Thyroid gland (tissue), 4 donors: ENCODE measurements at regions not wholly inside any gene's neighbourhood (a gene's known extent, or its start where the extent isn't known, plus 50 kb on each side); places are given as distances from the start of the nearest gene placed in this dataset.
A peak's percentile ranks its signal among the peaks of the same experiment; 100 is the strongest.

Experiments used
- DNase-seq, 2 donors: peaks; one replicate each; pipeline ENCODE4 v3.0.0-alpha.2; 2019
- H3K27ac ChIP-seq, 3 donors: fragments of 200-600 bp; sonication (generic); 1 replicate in 2 of 3; 2 replicates in 1 of 3; pipeline ENCODE4 v1.5.1; 2016 to 2019; ENCODE audit warnings: mild to moderate bottlenecking in 1 of 3, moderate library complexity in 1 of 3
- H3K27me3 ChIP-seq: fragments of 200-600 bp; sonication (generic); one replicate; pipeline ENCODE4 v1.5.1; 2019
- H3K36me3 ChIP-seq, 2 donors: fragments of 200-600 bp; sonication (generic); one replicate each; pipeline ENCODE4 v1.5.1; 2016 to 2019
- H3K4me1 ChIP-seq, 2 donors: fragments of 200-600 bp; sonication (generic); one replicate each; pipeline ENCODE4 v1.5.1; 2017 to 2019
- H3K4me3 ChIP-seq, 3 donors: fragments of 200-600 bp; sonication (generic); replicated peaks in 1 of 3; 1 replicate in 2 of 3; 2 replicates in 1 of 3; pipeline ENCODE4 v1.5.1; 2016; ENCODE audit warnings: mild to moderate bottlenecking in 1 of 3
- H3K9me3 ChIP-seq: fragments of 200-600 bp; sonication (generic); one replicate; pipeline ENCODE4 v1.5.1; 2017
- POLR2A ChIP-seq, 2 donors: fragments of 450-650 bp; IDR thresholded peaks; one replicate each; pipeline ENCODE4 v1.6.1; 2017; ENCODE audit warnings: antibody characterized with exemption in 2 of 2, mild to moderate bottlenecking in 2 of 2, moderate library complexity in 1 of 2
- WGBS, 2 donors: methylation state at CpG; one replicate each; pipeline ENCODE4 v1.1.5; 2017; 5-methylcytosine and 5-hydroxymethylcytosine counted together
- intact Hi-C: fragments of 100-400 bp; cut with DNase I; formaldehyde crosslinking; loops from one replicate; pipeline ENCODE4 v1.15.1; 2023
- TF ChIP-seq, protein P1 (sequence below), 6 experiments: fragments of 200-600 bp in 3 of 6; fragments of 450-650 bp in 3 of 6; sonication (generic) in 3 of 6; IDR thresholded peaks; one replicate each; pipeline ENCODE4 v1.5.1; 2016 to 2019; ENCODE audit warnings: antibody characterized with exemption in 6 of 6, mild to moderate bottlenecking in 2 of 6, inconsistent platforms in 1 of 6, moderate library complexity in 1 of 6

DNA sequence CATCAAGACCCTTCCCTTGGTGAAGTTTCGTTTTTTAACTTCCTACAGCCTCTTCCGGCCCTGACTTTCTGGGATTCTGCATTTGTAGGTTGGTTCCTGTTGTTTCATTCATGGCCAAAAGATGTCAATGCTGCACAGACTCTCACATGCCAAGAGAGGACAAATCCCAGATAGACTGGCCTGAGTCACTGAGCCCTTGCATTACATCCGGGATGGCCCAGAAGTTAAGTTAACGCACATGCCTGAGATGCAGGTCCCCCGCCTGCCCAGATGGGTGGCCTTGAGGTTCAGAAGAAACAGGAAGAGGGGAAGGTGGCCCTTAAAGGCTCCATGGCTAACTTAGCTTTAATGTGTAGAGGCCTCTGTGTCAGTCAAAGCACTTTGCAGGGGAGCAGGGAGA is 51.6 kb upstream of the SRGAP3 start:
- no peak overlapping the region for H3K4me3 ChIP-seq

DNA sequence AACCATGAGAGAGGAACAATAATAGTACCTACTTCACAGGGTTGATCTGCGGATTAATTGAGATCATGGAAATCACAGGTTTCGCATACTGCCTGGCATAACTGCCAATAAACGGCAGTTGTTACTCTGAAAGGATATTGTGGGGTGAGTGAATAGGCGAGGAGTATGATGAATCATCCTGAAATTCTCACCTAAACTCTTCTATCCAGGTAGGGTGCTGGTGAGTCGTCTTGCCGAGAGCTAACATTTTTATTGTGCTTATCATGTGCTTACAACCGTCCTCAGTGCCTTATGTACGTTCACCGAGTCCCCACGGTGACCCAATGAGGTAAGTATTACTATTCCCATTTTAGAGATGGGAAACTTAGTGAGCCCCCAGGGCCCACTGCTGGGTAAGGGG is 52.4 kb upstream of the SRGAP3 start:
- 63 to 71% methylated on average over 10 of the region's 10 CpGs for WGBS, 2 donors
- Histone ChIP-seq H3K36me3 (no peaks in the 10 kb centered on the region), H3K4me3 (no peak overlapping the region), H3K27ac (peak overlapping the region in 2 of 3 donors; percentile 45 to 48), H3K4me1 (peaks cover 7 to 13% of the 10 kb centered on the region in 2 donors), H3K9me3 (no peaks in the 10 kb centered on the region), H3K27me3 (no peaks in the 10 kb centered on the region)
- TF ChIP-seq, protein P1, sequence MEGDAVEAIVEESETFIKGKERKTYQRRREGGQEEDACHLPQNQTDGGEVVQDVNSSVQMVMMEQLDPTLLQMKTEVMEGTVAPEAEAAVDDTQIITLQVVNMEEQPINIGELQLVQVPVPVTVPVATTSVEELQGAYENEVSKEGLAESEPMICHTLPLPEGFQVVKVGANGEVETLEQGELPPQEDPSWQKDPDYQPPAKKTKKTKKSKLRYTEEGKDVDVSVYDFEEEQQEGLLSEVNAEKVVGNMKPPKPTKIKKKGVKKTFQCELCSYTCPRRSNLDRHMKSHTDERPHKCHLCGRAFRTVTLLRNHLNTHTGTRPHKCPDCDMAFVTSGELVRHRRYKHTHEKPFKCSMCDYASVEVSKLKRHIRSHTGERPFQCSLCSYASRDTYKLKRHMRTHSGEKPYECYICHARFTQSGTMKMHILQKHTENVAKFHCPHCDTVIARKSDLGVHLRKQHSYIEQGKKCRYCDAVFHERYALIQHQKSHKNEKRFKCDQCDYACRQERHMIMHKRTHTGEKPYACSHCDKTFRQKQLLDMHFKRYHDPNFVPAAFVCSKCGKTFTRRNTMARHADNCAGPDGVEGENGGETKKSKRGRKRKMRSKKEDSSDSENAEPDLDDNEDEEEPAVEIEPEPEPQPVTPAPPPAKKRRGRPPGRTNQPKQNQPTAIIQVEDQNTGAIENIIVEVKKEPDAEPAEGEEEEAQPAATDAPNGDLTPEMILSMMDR (IDR thresholded peaks at IDR 0.05) = no peak
- DNase-seq = no peak
- intact Hi-C loops = no loop called here

More for the DNA sequence above, 51.6 kb upstream of the SRGAP3 start:
- TF ChIP-seq, protein P1 (IDR thresholded peaks at IDR 0.05) = no peak
- TF ChIP-seq POLR2A (IDR thresholded peaks at IDR 0.05) = no peak
- DNase-seq = no peak
- WGBS, 2 donors = 81 to 90% methylated on average over 5 of the region's 5 CpGs
- intact Hi-C loops = no loop called here
- Histone ChIP-seq H3K27me3 (no peaks in the 10 kb centered on the region), H3K27ac (no peak overlapping the region), H3K9me3 (no peaks in the 10 kb centered on the region), H3K4me1 (peaks cover 7 to 13% of the 10 kb centered on the region in 2 donors), H3K36me3 (no peaks in the 10 kb centered on the region)

DNA sequence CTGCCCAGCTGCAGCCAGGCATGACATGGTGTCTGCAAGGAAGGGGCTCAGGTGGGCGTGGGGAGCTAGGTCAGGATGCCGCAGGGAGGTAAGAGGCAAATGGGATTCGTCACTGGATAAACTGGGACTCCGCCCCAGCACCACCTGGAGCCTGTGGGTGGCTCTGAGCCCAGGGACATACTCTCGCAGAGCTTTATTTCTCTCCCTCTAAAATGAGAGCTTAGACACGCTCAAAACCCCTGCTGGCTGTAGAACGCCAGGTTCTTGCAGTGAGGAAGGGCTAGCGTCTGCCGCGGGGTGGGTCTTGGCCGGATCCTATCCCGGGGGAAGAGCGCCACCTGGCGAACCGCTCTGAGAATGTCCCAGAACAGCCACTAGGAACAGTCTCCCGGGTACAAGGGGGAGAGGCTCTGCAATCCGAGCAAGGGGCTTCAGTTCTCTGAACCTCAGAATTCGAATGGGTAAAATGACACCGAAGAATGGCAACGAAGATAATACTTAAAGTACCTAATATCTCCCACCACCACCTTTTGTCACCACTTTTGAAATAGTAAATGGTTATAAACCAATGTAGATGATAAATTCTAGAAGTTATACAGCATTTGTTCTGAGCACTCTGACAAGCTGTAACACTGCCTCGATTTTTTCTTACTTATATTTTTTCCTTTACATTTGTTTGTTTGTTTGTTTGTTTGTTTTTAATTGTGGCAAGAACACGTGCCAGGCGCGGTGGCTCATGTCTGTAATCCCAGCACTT is 53.2 kb upstream of the SRGAP3 start:
- peak overlapping the region in 1 of 3 donors; percentile 13 for H3K4me3 ChIP-seq
- DNase-seq = peak; percentile 92 to 93
- WGBS, 2 donors = 14% methylated on average over 21 to 24 of the region's 24 CpGs
- H3K4me1 ChIP-seq = peaks cover 7 to 13% of the 10 kb centered on the region in 2 donors
- TF ChIP-seq, protein P1 (IDR thresholded peaks at IDR 0.05) = peak; percentile 83 to 99 (median 94)
- peak in 1 of 2 donors; percentile 11 for TF ChIP-seq POLR2A (IDR thresholded peaks at IDR 0.05)
- H3K27me3 ChIP-seq = no peaks in the 10 kb centered on the region
- no peaks in the 10 kb centered on the region for H3K9me3 ChIP-seq
- H3K27ac ChIP-seq = peak overlapping the region; percentile 45 to 48 (median 46)
- intact Hi-C loops = no loop called here
- H3K36me3 ChIP-seq = no peaks in the 10 kb centered on the region

DNA sequence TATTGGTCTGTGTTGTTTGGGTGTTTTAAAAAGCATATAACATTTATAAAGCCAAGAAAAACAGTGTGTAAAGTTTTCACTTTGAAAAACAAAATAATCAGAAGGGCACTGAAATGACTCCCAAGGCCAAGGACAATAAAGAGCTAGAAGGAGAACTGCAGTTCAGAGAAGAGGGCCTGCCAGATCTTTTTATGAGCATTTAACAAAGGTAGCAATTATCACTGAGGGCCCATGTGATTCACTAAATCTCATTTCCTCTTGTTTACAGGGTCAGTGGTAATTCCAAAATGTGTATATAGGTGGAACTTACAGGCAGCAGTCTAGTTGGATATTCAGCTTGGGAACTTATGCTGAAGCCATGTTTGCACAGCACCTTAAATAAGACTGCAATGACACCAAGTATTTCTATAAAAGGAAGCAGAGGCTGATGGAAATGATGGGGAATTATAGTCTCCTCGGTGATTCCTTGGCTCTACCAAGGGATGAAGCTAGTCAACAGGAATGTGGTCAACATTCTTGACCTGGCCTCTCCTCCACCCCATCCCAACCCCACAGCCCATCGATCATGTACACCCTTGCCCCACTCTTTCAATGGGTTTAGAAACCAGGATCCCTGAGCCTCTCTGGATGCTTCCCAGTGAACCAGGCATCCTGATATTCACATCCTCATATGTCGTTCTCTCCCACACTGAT is 54.4 kb upstream of the THUMPD3 start:
- Histone ChIP-seq H3K27me3 (no peaks in the 10 kb centered on the region), H3K4me3 (no peak overlapping the region), H3K36me3 (no peaks in the 10 kb centered on the region), H3K9me3 (no peaks in the 10 kb centered on the region), H3K4me1 (no peaks in the 10 kb centered on the region), H3K27ac (no peak overlapping the region)
- intact Hi-C loops = no loop called here
- TF ChIP-seq POLR2A (IDR thresholded peaks at IDR 0.05) = no peak
- TF ChIP-seq, protein P1 (IDR thresholded peaks at IDR 0.05) = no peak
- 89 to 93% methylated on average over 3 of the region's 3 CpGs for WGBS, 2 donors
- DNase-seq = no peak

DNA sequence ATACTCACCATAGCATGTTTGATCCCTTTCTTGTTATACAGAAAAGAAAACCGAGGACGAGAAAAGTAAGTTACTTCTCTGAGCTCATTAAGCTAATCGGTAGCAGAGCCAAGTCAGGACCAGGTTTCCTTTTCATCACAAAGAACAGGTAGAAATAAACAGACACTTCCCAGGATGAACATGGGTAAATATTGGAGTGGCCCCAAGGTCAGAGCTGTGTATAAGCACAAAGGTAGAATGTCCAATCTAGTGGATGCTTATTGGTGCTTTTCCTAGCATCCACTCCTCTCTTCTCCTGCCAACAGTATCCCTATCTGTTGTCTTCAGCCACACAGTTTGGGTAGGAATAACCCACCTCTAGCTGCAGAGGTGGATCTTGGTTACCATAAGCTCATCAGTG is 52.8 kb upstream of the THUMPD3 start:
- peaks cover 0 to 4% of the 10 kb centered on the region in 2 donors for H3K4me1 ChIP-seq
- 90 to 94% methylated on average over 3 of the region's 3 CpGs for WGBS, 2 donors
- TF ChIP-seq, protein P1 (IDR thresholded peaks at IDR 0.05) = no peak
- no peak for TF ChIP-seq POLR2A (IDR thresholded peaks at IDR 0.05)
- intact Hi-C loops = no loop called here
- no peaks in the 10 kb centered on the region for H3K9me3 ChIP-seq
- no peaks in the 10 kb centered on the region for H3K36me3 ChIP-seq
- no peaks in the 10 kb centered on the region for H3K27me3 ChIP-seq
- no peak overlapping the region for H3K27ac ChIP-seq
- no peak overlapping the region for H3K4me3 ChIP-seq
- no peak for DNase-seq
